Endothelial cell of umbilical vein (primary cell): ENCODE measurements at regions not wholly inside any gene's neighbourhood (a gene's known extent, or its start where the extent isn't known, plus 50 kb on each side); places are given as distances from the start of the nearest gene placed in this dataset.

ENCODE experiments used
- BruUV-seq: library from RNA; stranded (reverse); fragments of 400-500 nt; replicated peaks from 2 replicates; lab custom pipeline; 2021; lab: Mats Ljungman, UMichigan
- CTCF ChIA-PET: fragments of 300-600, 350-600 bp; sonication (Branson Sonifier 250); formaldehyde crosslinking; loops from one replicate; lab custom pipeline; 2021; ENCODE audit warnings: antibody characterized with exemption, inconsistent platforms; lab: Charles Lee
- POLR2A ChIA-PET: fragments of 300-600, 350-600 bp; sonication (Branson Sonifier 250); formaldehyde crosslinking; loops from one replicate; lab custom pipeline; 2021; ENCODE audit warnings: antibody characterized with exemption, inconsistent platforms; lab: Charles Lee
- DNase-seq: peaks from one replicate; pipeline ENCODE4 v3.0.0-alpha.2; 2011; ENCODE audit warnings: low read depth, low spot score
- FAIRE-seq: peaks from 2 replicates; lab custom pipeline; 2011; peaks lifted over from hg19 to GRCh38; lab: Jason Lieb, UNC
- H2AFZ ChIP-seq: 2 replicates; pipeline ENCODE4 v1.6.0; 2012; ENCODE audit warnings: low read depth, low read length, control low read depth, inconsistent platforms
- H3K27ac ChIP-seq: 2 replicates; pipeline ENCODE4 v1.5.1; 2011; ENCODE audit warnings: low read depth, mild to moderate bottlenecking, control low read depth, low read length, moderate library complexity; ENCODE audit not compliant: insufficient read depth
- H3K27me3 ChIP-seq, 2 experiments: 2 replicates each; pipeline versions ENCODE4 v1.6.0 to v1.6.1; 2011; ENCODE audit warnings: low read length in 2 of 2, mixed read lengths in 1 of 2; ENCODE audit not compliant: control insufficient read depth in 2 of 2, insufficient read depth in 2 of 2
- H3K36me3 ChIP-seq, 2 experiments: 2 replicates in 1 of 2; 3 replicates in 1 of 2; pipeline ENCODE4 v1.5.1; 2011; ENCODE audit warnings: low read length in 2 of 2, mild to moderate bottlenecking in 1 of 2, moderate library complexity in 1 of 2; ENCODE audit not compliant: control insufficient read depth in 2 of 2, insufficient read depth in 2 of 2; ENCODE audit errors: extremely low read depth in 1 of 2
- H3K4me1 ChIP-seq: 3 replicates; pipeline ENCODE4 v1.5.1; 2011; ENCODE audit warnings: mild to moderate bottlenecking, low read length; ENCODE audit not compliant: control insufficient read depth, insufficient read depth; ENCODE audit errors: extremely low read depth
- H3K4me2 ChIP-seq: 2 replicates; pipeline ENCODE4 v1.6.1; 2011; ENCODE audit warnings: low read length, control low read depth, mixed read lengths; ENCODE audit not compliant: insufficient read depth
- H3K4me3 ChIP-seq, 3 experiments: fragments of 200-600 bp in 1 of 3; sonication (generic), shearing (Covaris generic) in 1 of 3; replicated peaks in 1 of 3; 2 replicates each; pipeline ENCODE4 v1.5.1; 2011 to 2016; ENCODE audit warnings: control low read depth in 3 of 3, low read length in 3 of 3, mild to moderate bottlenecking in 2 of 3, inconsistent platforms in 1 of 3, low read depth in 1 of 3, moderate library complexity in 1 of 3; ENCODE audit not compliant: insufficient read depth in 1 of 3
- H3K79me2 ChIP-seq: 2 replicates; pipeline ENCODE4 v1.6.0; 2012; ENCODE audit warnings: low read length, inconsistent platforms; ENCODE audit not compliant: control insufficient read depth, insufficient read depth
- H3K9ac ChIP-seq: replicated peaks from 2 replicates; pipeline ENCODE3; 2011; ENCODE audit warnings: low read length, control low read depth; ENCODE audit not compliant: insufficient read depth; ENCODE audit errors: extremely low read depth
- H3K9me1 ChIP-seq: replicated peaks from 3 replicates; pipeline ENCODE4 v1.6.0; 2011; ENCODE audit warnings: mild to moderate bottlenecking, low read length; ENCODE audit not compliant: control insufficient read depth, insufficient read depth; ENCODE audit errors: extremely low read depth
- H3K9me3 ChIP-seq: replicated peaks from 2 replicates; pipeline ENCODE4 v1.5.1; 2012; ENCODE audit warnings: low read length, inconsistent platforms; ENCODE audit not compliant: control insufficient read depth, insufficient read depth
- H4K20me1 ChIP-seq: replicated peaks from 2 replicates; pipeline ENCODE3; 2011; ENCODE audit warnings: mild to moderate bottlenecking, low read length; ENCODE audit not compliant: control insufficient read depth, insufficient read depth; ENCODE audit errors: extremely low read depth
- CTCF ChIP-seq, 2 donors: IDR thresholded peaks; 1 replicate in 1 of 2; 2 replicates in 1 of 2; pipeline ENCODE4 v1.5.1; 2011; ENCODE audit warnings: low read length in 2 of 2, mild to moderate bottlenecking in 2 of 2, moderate library complexity in 2 of 2, control low read depth in 1 of 2, inconsistent platforms in 1 of 2, low read depth in 1 of 2; ENCODE audit not compliant: insufficient read depth in 1 of 2; ENCODE audit errors: extremely low read depth in 1 of 2
- EZH2 ChIP-seq: IDR thresholded peaks from 2 replicates; pipeline ENCODE4 v1.6.1; 2012; ENCODE audit warnings: borderline replicate concordance, low read depth, mild to moderate bottlenecking, moderate library complexity, low read length, inconsistent platforms; ENCODE audit not compliant: severe bottlenecking
- FOS ChIP-seq: IDR thresholded peaks from 2 replicates; pipeline ENCODE4 v1.6.1; 2011; ENCODE audit warnings: mild to moderate bottlenecking, low read length, moderate library complexity, borderline replicate concordance; ENCODE audit not compliant: insufficient read depth
- GATA2 ChIP-seq: IDR thresholded peaks from 2 replicates; pipeline ENCODE4 v1.7.0; 2011; ENCODE audit warnings: low read depth, mild to moderate bottlenecking, moderate library complexity, mixed read lengths, low read length; ENCODE audit not compliant: insufficient read length, insufficient read depth
- JUN ChIP-seq: IDR thresholded peaks from 2 replicates; pipeline ENCODE4 v1.6.1; 2011; ENCODE audit warnings: borderline replicate concordance, low read depth; ENCODE audit not compliant: insufficient read length, insufficient read depth
- MAX ChIP-seq: IDR thresholded peaks from 2 replicates; pipeline ENCODE4 v1.6.1; 2011; ENCODE audit not compliant: insufficient read depth, insufficient read length
- MYC ChIP-seq: IDR thresholded peaks from one replicate; pipeline ENCODE4 v1.6.1; 2011; ENCODE audit warnings: mild to moderate bottlenecking, low read depth, low read length
- POLR2A ChIP-seq: IDR thresholded peaks from 2 replicates; pipeline ENCODE4 v1.6.1; 2012; ENCODE audit warnings: low read depth, mild to moderate bottlenecking, control low read depth, low read length
- POLR2AphosphoS5 ChIP-seq: IDR thresholded peaks from 2 replicates; pipeline ENCODE4 v1.6.1; 2012; ENCODE audit warnings: low read depth, mild to moderate bottlenecking, control low read depth, low read length, moderate library complexity; ENCODE audit not compliant: insufficient read depth
- dilution Hi-C: fragments of 300-500 bp; cut with MboI; formaldehyde crosslinking; loops from one replicate; pipeline ENCODE4 v1.15.0; 2019; ENCODE audit warnings: low sequenced_read_pairs; ENCODE audit not compliant: extremely low pct_ligation_motif_present
- intact Hi-C: fragments of 100-400 bp; cut with micrococcal nuclease; formaldehyde crosslinking; loops from one replicate; pipeline ENCODE4 v1.10.0; 2022

DNA sequence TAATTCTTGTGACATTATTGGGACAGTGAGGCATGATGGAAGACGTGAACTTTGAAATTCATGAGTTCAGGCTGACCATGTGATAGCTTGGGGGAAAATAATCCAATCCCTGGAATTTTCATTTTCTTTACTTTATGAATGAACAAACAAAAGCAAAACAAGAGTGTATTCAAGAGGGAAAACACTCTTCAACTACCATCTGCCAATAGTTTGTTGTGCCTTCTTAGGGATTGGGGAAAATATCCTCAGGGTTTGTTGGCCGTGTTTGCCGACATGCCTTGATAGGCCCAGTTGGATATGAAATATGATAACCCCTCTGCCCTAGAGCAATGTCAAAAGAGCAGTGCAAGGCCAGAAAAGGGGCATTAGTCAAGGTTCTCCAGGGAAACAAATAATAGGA, 80.8 kb upstream of the CLNK start:
- intact Hi-C loops = no loop called here
- CTCF ChIA-PET = no interaction called here
- H3K4me2 ChIP-seq = no peak overlapping the region
- TF ChIP-seq POLR2A = no peak
- no peak for TF ChIP-seq MYC
- TF ChIP-seq JUN = no peak
- TF ChIP-seq GATA2 = no peak
- no peak for TF ChIP-seq POLR2AphosphoS5
- TF ChIP-seq CTCF (IDR thresholded peaks at IDR 0.05; ENCODE audit: extremely low read depth in 1 of 2, insufficient read depth in 1 of 2, low read depth in 1 of 2, low read length in 2 of 2) = no peak
- TF ChIP-seq EZH2 = no peak
- TF ChIP-seq MAX = no peak
- no peak for TF ChIP-seq FOS
- H3K27ac ChIP-seq = no peak overlapping the region
- POLR2A ChIA-PET = no interaction called here
- H3K36me3 ChIP-seq = no peaks in the 10 kb centered on the region
- DNase-seq (no peak), FAIRE-seq (no peak)
- H3K27me3 ChIP-seq = no peaks in the 10 kb centered on the region
- H3K9me1 ChIP-seq = no peaks in the 10 kb centered on the region
- dilution Hi-C loops = no loop called here
- no peak overlapping the region for H3K9ac ChIP-seq
- no peaks in the 10 kb centered on the region for H3K79me2 ChIP-seq
- BruUV-seq = no TSS peak
- no peaks in the 10 kb centered on the region for H3K9me3 ChIP-seq
- H3K4me3 ChIP-seq = no peak overlapping the region
- no peak overlapping the region for H2AFZ ChIP-seq
- no peaks in the 10 kb centered on the region for H4K20me1 ChIP-seq
- no peaks in the 10 kb centered on the region for H3K4me1 ChIP-seq
